Lower leg skin (tissue), 3 donors: ENCODE measurements at regions not wholly inside any gene's neighbourhood (a gene's known extent, or its start where the extent isn't known, plus 50 kb on each side); places are given as distances from the start of the nearest gene placed in this dataset.

ENCODE experiments used
- POLR2A ChIP-seq, 2 donors: fragments of 450-650 bp; IDR thresholded peaks; one replicate each; pipeline ENCODE4 v1.6.1; 2016 to 2017; ENCODE audit warnings: antibody characterized with exemption in 2 of 2, mild to moderate bottlenecking in 1 of 2, moderate library complexity in 1 of 2
- TF ChIP-seq, protein P1 (sequence below), 3 donors: fragments of 450-650 bp; IDR thresholded peaks; one replicate each; pipeline ENCODE4 v1.5.1; 2016; ENCODE audit warnings: antibody characterized with exemption in 3 of 3, mild to moderate bottlenecking in 3 of 3, moderate library complexity in 2 of 3

DNA sequence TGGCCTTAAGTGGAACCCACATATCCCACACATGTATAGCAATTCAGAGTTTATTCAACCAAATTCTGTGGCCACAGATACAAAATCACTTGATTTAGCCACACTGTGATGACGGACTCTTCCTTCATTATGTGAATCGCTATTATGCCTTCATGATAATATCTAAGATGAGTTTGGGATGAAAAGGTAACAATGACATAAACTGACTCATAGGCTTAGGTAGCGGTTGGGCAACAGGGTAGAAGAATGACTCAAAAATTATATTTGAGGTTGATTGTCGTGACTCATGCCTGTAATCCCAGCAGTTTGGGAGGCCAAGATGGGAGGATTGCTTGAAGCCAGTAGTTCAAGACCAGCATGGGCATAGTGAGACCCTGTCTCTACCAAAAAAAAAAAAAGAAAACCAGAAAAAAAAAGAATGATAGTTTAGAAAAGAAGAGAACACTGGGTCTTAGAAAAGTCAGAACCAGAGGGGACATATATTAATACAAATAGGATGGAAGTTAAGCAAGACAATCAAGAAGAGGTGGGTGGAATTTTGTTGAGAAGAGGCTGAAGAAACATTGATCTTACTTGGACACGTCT lies 70.4 kb upstream of the USP9X start:
- TF ChIP-seq POLR2A (IDR thresholded peaks at IDR 0.05): no peak
- TF ChIP-seq, protein P1, sequence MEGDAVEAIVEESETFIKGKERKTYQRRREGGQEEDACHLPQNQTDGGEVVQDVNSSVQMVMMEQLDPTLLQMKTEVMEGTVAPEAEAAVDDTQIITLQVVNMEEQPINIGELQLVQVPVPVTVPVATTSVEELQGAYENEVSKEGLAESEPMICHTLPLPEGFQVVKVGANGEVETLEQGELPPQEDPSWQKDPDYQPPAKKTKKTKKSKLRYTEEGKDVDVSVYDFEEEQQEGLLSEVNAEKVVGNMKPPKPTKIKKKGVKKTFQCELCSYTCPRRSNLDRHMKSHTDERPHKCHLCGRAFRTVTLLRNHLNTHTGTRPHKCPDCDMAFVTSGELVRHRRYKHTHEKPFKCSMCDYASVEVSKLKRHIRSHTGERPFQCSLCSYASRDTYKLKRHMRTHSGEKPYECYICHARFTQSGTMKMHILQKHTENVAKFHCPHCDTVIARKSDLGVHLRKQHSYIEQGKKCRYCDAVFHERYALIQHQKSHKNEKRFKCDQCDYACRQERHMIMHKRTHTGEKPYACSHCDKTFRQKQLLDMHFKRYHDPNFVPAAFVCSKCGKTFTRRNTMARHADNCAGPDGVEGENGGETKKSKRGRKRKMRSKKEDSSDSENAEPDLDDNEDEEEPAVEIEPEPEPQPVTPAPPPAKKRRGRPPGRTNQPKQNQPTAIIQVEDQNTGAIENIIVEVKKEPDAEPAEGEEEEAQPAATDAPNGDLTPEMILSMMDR (IDR thresholded peaks at IDR 0.05): no peak
